Mammary epithelial cell (primary cell): ENCODE measurements at regions not wholly inside any gene's neighbourhood (a gene's known extent, or its start where the extent isn't known, plus 50 kb on each side); places are given as distances from the start of the nearest gene placed in this dataset.

Experiments
- CTCF ChIP-seq, 2 donors: IDR thresholded peaks in 1 of 2; conservative IDR thresholded peaks in 1 of 2; 2 replicates each; pipeline ENCODE4 v1.5.1; 2011 to 2012; ENCODE audit warnings: inconsistent platforms in 2 of 2, low read length in 2 of 2, mild to moderate bottlenecking in 2 of 2, control low read depth in 1 of 2, low read depth in 1 of 2; ENCODE audit not compliant: insufficient read depth in 1 of 2; ENCODE audit errors: extremely low read depth in 1 of 2
- EZH2 ChIP-seq: IDR thresholded peaks from 2 replicates; pipeline ENCODE4 v1.6.1; 2012; ENCODE audit warnings: low read length, inconsistent platforms, borderline replicate concordance

GRCh38 chr7:124354201-124354600 is 321.3 kb upstream of the TMEM229A start:
- TF ChIP-seq CTCF (conservative IDR thresholded peaks at IDR 0.05 in 1 of 2, IDR thresholded peaks at IDR 0.05 in 1 of 2; ENCODE audit: extremely low read depth in 1 of 2, insufficient read depth in 1 of 2, low read depth in 1 of 2, low read length in 2 of 2) = no peak
- no peak for TF ChIP-seq EZH2
